Stimulated activated naive CD8-positive, alpha-beta T cell treated with anti-CD3 and anti-CD28 coated beads, Interleukin-15, Interleukin-2, amounts not matched to agents 100 U/mL and 50 U/mL, for 24 hours (primary cell): ENCODE measurements at regions not wholly inside any gene's neighbourhood (a gene's known extent, or its start where the extent isn't known, plus 50 kb on each side); places are given as distances from the start of the nearest gene placed in this dataset.
A peak's percentile ranks its signal among the peaks of the same experiment; 100 is the strongest.
"Not testable (repeated sequence)": the region's sequence is repeated elsewhere in the genome, so short reads cannot be mapped to it uniquely, and the experiment has no call there.

Experiments
- ATAC-seq: fragments of 150-1000 bp; cut with Tn5 transposase; one replicate; pipeline ENCODE4 v1.10.0; 2021
- DNase-seq: peaks from one replicate; pipeline ENCODE4 v3.0.0; 2021

DNA sequence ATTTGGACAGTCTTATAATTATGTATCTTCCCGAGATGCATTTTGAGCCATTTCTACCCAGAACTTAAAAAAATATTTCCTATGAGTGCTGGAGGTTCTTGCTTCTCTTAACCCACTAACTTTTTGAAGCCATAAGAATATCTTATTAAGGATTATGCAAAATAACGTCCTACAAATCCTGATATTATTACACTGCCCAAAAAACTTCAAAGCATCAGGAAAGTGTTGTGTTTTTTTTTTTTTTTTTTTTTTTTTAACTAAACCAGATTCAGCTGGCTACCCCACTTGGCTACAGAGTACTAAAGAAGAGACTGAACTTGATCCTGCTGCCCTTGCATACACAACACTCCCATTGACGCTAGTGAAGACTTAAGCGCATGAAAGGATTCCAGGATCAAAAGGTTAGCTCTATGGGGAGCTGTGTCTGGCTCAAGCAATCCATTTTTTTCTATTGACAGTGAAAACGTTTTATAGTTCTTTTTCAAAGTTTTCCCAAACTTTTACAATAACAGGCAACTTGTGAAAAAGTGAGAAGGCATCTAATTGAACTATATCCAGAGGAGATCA, 141.4 kb downstream of the KCNRG start:
- no peak for ATAC-seq
- DNase-seq, result no peak

GRCh38 chr13:50158385-50159165, 143.3 kb downstream of the KCNRG start:
- ATAC-seq, result no peak
- DNase-seq, result no peak

DNA sequence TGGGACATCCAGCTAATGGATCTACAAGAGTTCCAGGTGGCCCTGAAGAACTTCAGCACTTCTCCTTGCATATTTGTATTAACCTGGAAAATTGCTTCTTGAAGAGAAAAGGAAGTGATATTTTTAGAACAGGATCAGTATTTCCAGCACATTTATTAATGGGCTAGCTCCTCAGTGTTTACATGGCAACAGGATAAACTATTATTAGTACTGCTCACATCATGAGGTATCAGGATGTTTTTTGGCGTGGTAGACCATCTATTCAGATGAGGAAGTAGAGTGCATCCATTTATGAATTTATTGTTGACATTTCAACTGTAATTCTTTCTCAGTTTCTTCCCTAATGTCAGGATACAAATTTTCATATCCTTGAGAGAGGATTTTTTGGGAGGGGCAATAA, 144.4 kb downstream of the KCNRG start:
- ATAC-seq, result no peak

DNA sequence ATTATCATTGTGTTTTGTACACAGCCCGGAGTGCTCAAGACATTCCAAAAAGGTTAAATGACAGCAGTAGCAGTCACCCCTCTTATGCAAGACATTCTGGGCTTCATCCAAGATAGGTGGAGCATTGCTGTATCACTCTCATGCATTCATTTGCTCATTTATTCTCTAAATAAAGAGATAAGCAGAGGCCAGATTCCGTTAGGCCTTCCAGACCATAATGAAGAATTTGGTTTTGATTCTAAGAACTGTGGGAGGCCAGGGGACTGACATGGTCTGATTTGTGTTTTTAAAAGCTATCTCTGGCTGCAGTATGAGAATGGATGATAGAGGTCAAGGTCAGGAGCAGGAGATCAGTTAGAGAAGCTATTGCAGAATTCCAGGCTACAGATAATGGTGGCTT, 145.8 kb downstream of the KCNRG start:
- no peak for ATAC-seq
- no peak for DNase-seq

More for the DNA sequence above, 144.4 kb downstream of the KCNRG start:
- DNase-seq, result no peak

DNA sequence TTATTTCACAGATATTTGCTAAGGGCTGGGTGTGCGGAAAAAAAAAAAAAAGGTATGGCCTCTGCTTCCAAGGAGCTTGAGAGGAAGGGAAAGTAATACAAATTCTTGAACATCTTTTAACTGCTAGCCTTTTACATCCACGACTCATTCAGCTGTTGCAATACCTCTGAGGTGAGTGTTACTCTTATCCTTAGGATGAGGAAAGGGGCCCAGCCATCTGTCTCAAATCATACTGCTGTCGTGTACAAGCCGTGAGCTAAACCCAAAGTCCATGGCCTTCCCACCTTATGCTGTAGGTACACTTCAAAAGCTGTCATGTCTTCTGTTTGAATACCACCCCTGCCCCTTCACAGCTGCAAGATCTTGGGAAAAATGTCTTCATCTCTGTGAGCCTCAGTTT, 146.8 kb downstream of the KCNRG start:
- no peak for ATAC-seq
- DNase-seq, result no peak

DNA sequence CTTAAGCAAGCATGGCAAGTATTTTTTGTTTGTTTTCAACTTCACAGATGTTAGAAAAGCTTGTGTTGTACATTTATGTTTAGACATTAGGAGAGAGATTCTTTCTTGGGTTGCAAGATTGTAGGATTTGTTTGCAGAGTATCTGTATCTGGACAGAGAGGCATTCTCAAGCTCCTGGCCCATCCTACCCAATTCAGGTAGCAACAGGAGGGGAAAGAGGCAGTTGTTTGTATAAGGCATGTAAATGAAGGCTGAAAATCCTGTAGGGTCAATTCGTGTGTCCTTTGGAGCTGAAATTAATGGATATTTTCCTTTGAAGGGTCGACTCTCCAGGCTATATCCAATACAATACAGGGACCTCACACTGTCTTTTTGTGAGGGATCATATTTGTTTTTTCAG, 147.3 kb downstream of the KCNRG start:
- ATAC-seq (no peak), DNase-seq (no peak)

DNA sequence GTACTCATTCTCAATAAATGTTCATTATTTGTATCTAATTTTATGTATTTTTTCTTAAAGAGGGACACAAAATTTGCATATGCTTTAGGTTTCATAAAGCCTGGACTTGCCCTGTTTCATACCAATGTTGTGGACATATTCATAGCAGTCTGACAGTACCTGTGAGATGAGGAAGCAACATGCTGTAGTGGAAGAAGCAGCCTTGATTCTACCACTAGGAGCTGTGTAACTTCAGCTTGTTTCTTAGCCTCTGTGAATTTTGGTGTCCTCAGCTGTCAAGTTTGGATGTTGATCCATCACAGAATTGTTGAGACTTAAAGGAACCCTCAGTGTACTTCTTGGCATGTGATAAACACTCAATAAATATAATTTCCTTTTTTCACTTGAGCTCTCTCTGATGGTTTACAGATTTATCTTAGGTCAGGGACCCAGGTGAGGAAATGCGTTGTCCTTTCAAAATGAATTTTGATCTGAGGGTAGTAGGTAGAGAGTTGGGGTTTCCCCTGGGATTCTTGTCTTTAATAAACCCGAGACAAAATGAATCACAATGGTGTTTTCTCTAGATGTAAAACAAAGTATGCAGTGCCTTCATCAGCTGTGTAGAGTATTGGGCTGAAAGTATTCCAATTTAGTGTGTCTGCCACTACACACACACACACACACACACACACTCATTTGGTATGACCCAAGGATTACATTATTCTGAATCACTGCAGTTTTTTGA, 152.1 kb downstream of the KCNRG start:
- peak; percentile 85 for ATAC-seq
- DNase-seq, result no peak

DNA sequence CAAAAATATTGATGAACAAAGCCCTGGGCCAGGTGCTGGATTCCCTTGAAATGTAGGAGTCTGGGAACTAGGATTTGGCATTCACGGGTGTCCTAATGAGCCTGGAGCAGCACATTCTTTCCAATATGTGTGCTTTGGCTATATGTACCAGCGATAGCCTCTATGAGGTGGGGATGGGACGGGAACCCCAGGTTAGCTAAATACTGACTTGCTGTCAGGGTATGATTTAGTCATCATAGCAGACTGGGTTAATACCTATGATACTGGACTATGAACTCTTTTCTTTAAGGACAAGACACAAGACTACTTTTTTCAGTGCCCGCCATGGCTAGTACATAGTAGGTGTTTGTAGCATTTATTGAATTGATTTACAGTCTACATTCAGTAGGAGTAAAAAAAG, 152.7 kb downstream of the KCNRG start:
- ATAC-seq (peak; percentile 28), DNase-seq (no peak)

GRCh38 chr13:50168786-50169185, 153.5 kb downstream of the KCNRG start:
- no peak for ATAC-seq

GRCh38 chr13:50170447-50171037, 155.3 kb downstream of the KCNRG start:
- no peak for DNase-seq
- no peak for ATAC-seq

More at GRCh38 chr13:50168786-50169185, 153.5 kb downstream of the KCNRG start:
- no peak for DNase-seq

DNA sequence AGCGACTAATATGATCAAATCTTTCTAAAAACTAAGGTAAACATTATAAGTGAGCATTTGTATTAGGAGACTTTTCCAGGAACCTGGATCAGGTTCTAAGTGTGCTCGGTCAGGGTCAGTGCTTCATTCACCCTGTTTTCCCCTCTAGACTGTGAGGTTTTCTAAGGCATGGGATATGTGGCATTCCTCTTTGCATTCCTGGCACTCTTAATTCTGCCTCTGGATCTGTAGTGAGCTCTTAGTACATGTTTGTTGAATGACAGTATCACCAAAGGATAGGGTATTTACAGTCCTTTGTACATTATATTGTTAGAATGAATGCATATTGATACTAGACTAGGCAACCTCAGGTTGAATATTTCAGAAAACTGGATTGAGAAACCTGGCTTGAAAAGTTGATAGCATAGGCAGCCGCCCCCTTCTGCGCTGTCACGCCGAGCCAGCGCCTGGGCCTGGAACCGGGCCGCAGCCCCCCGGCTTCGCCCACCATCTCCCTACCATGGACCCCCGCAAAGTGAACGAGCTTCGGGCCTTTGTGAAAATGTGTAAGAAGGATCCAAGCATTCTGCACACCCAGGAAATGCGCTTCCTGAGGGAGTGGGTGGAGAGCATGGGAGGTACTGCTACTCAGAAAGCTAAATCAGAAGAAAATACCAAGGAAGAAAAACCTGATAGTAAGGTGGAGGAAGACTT, 156.5 kb downstream of the KCNRG start:
- DNase-seq, result no peak
- no peak for ATAC-seq

- not testable (repeated sequence) for DNase-seq, ATAC-seq
Measured at GRCh38 chr13:50173045-50173444, 157.8 kb downstream of the KCNRG start.

DNA sequence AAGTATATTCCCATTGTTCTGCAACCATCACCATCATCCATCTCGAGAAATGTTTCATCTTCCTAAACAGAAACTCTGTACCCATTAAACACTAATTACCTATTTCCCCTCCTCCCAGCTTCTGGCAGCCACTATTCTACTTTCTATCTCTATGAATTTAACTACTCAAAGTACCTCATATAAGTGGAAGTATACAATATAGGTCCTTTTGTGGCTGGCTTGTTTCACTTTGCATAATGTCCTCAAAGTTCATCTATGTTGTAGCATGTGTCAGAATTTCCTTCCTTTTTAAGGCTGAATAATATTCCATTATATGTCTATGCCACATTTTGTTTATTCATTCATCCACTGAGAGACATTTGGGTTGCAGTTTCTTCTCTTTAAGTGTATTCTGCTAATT, 159.4 kb downstream of the KCNRG start:
- ATAC-seq (no peak), DNase-seq (no peak)

GRCh38 chr13:50179977-50180376, 164.7 kb downstream of the KCNRG start:
- no peak for DNase-seq
- no peak for ATAC-seq

- not testable (repeated sequence) for ATAC-seq, DNase-seq
Measured at GRCh38 chr13:50185769-50186763, 170.8 kb downstream of the KCNRG start.

GRCh38 chr13:50187352-50188029, 172.2 kb downstream of the KCNRG start:
- no peak for ATAC-seq
- DNase-seq, result no peak

DNA sequence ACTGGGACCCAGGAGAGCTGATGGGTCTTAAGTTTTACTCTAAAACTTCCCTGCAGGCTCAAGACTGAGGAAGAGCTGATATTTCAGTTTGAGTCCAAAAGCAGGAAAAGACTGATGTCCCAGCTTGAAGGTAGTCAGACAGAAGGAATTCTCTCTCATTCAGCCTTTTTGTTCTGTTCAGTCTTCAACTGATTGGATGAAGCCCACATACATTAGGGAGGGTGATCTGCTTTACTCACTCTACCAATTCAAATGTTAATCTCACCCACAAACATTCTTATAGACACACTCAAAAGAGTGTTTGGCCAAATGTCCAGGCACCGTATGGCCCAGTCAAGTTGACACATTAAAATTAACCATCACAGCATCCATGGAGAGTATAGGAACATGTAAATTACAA, 173.5 kb downstream of the KCNRG start:
- DNase-seq, result no peak

DNA sequence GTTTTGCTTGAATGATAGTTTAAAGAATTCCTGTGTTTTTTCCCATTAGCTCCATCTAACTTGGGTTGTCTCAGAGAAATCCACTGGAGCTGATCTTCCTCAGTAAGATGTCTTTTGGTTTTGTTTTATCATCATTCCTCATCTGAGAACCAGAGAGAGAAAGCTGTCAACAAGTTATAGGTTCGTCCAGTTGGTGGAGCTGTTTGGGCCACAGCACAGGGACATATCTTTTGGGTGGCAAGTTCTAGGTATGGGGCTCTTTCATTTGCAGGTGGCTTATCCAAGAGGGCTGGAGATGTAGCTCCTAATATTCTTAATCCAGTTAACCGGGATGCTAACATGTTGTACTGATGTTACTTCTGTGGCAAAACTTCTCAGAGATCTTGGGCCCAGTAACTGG, 174.2 kb downstream of the KCNRG start:
- ATAC-seq, result no peak
- no peak for DNase-seq

More for the DNA sequence above, 173.5 kb downstream of the KCNRG start:
- no peak for ATAC-seq

GRCh38 chr13:50191004-50191403, 175.8 kb downstream of the KCNRG start:
- DNase-seq, result no peak
- ATAC-seq, result no peak

GRCh38 chr13:50192272-50192813, 177.1 kb downstream of the KCNRG start:
- ATAC-seq, result no peak

More at GRCh38 chr13:50192272-50192813, 177.1 kb downstream of the KCNRG start:
- no peak for DNase-seq
